Ishikawa (cell line): ENCODE measurements at regions not wholly inside any gene's neighbourhood (a gene's known extent, or its start where the extent isn't known, plus 50 kb on each side); places are given as distances from the start of the nearest gene placed in this dataset.

Source experiments
- CEBPB ChIP-seq: IDR thresholded peaks from 2 replicates; pipeline ENCODE4 v1.6.1; 2012
- CREB1 ChIP-seq: IDR thresholded peaks from 2 replicates; pipeline ENCODE4 v1.6.1; 2012; ENCODE audit warnings: low read depth
- EGR1 ChIP-seq: IDR thresholded peaks from 2 replicates; pipeline ENCODE4 v1.6.1; 2012
- EP300 ChIP-seq: IDR thresholded peaks from 2 replicates; pipeline ENCODE4 v1.6.1; 2012; ENCODE audit warnings: borderline replicate concordance
- FOXM1 ChIP-seq: IDR thresholded peaks from 2 replicates; pipeline ENCODE4 v1.6.1; 2012; ENCODE audit warnings: low read depth, borderline replicate concordance
- MAX ChIP-seq: IDR thresholded peaks from 2 replicates; pipeline ENCODE4 v1.6.1; 2012
- NFIC ChIP-seq: IDR thresholded peaks from 2 replicates; pipeline ENCODE4 v1.6.1; 2012
- RAD21 ChIP-seq: IDR thresholded peaks from 2 replicates; pipeline ENCODE4 v1.6.1; 2012; ENCODE audit warnings: low read depth
- REST ChIP-seq: IDR thresholded peaks from 2 replicates; pipeline ENCODE4 v1.6.1; 2012; ENCODE audit warnings: low read depth, mild to moderate bottlenecking
- TAF1 ChIP-seq: IDR thresholded peaks from 2 replicates; pipeline ENCODE4 v1.6.1; 2012; ENCODE audit warnings: low read depth, mild to moderate bottlenecking
- TCF12 ChIP-seq: IDR thresholded peaks from 2 replicates; pipeline ENCODE4 v1.6.1; 2012; ENCODE audit warnings: low read depth
- TEAD4 ChIP-seq: IDR thresholded peaks from 2 replicates; pipeline ENCODE4 v1.6.1; 2012
- USF1 ChIP-seq: IDR thresholded peaks from 2 replicates; pipeline ENCODE4 v1.6.1; 2012
- YY1 ChIP-seq: IDR thresholded peaks from 2 replicates; pipeline ENCODE4 v1.6.1; 2012; ENCODE audit warnings: low read depth
- ZBTB7A ChIP-seq: IDR thresholded peaks from 2 replicates; pipeline ENCODE4 v1.6.1; 2012; ENCODE audit warnings: low read depth

GRCh38 chr13:109384491-109385241 is 401.7 kb downstream of the IRS2 start:
- TF ChIP-seq RAD21 (no peak), EP300 (no peak), MAX (no peak), ZBTB7A (no peak), CEBPB (no peak), NFIC (no peak), USF1 (no peak), TEAD4 (no peak), FOXM1 (no peak), EGR1 (no peak)

- no peak for TF ChIP-seq USF1
- no peak for TF ChIP-seq MAX
- TF ChIP-seq ZBTB7A: no peak
- TF ChIP-seq NFIC: no peak
- TF ChIP-seq YY1: no peak
- no peak for TF ChIP-seq TAF1
- no peak for TF ChIP-seq TEAD4
- no peak for TF ChIP-seq REST
- no peak for TF ChIP-seq EGR1
- TF ChIP-seq EP300: no peak
- TF ChIP-seq RAD21: no peak
- no peak for TF ChIP-seq TCF12
- no peak for TF ChIP-seq FOXM1
- TF ChIP-seq CREB1: no peak
Measured at GRCh38 chr13:109383683-109384082, 402.7 kb downstream of the IRS2 start.

GRCh38 chr13:109381546-109382180 is 404.7 kb downstream of the IRS2 start:
- no peak for TF ChIP-seq ZBTB7A
- TF ChIP-seq EP300: no peak
- no peak for TF ChIP-seq TEAD4
- no peak for TF ChIP-seq USF1
- TF ChIP-seq TAF1: no peak
- no peak for TF ChIP-seq RAD21
- no peak for TF ChIP-seq MAX
- TF ChIP-seq NFIC: no peak
- no peak for TF ChIP-seq TCF12
- no peak for TF ChIP-seq FOXM1
- TF ChIP-seq EGR1: no peak
- no peak for TF ChIP-seq YY1
- TF ChIP-seq CREB1: no peak
- no peak for TF ChIP-seq CEBPB
- TF ChIP-seq REST: no peak

- no peak for TF ChIP-seq FOXM1
- TF ChIP-seq MAX: no peak
- TF ChIP-seq TAF1: no peak
- no peak for TF ChIP-seq REST
- TF ChIP-seq EGR1: no peak
- TF ChIP-seq TCF12: no peak
Measured at GRCh38 chr13:109380457-109380856, 405.9 kb downstream of the IRS2 start.
